GM23248 (cell line): ENCODE measurements at regions not wholly inside any gene's neighbourhood (a gene's known extent, or its start where the extent isn't known, plus 50 kb on each side); places are given as distances from the start of the nearest gene placed in this dataset.

Experiments
- EZH2 ChIP-seq: fragments of 200-600 bp; sonication (generic); IDR thresholded peaks from 2 replicates; pipeline ENCODE4 v1.6.1; 2018; ENCODE audit warnings: antibody characterized with exemption, mild to moderate bottlenecking; ENCODE audit not compliant: insufficient read depth, poor library complexity, severe bottlenecking
- EZH2phosphoT487 ChIP-seq: fragments of 200-600 bp; sonication (generic); IDR thresholded peaks from 2 replicates; pipeline ENCODE4 v1.6.1; 2018; ENCODE audit warnings: antibody characterized with exemption, moderate library complexity, mild to moderate bottlenecking, low read depth; ENCODE audit not compliant: insufficient read depth

GRCh38 chr16:75938818-75939217 lies 212.5 kb upstream of the CPHXL start:
- TF ChIP-seq EZH2phosphoT487 (no peak), EZH2 (no peak)
